GM13976 (cell line): ENCODE measurements at regions not wholly inside any gene's neighbourhood (a gene's known extent, or its start where the extent isn't known, plus 50 kb on each side); places are given as distances from the start of the nearest gene placed in this dataset.

Source experiments
- DNase-seq: peaks from one replicate; pipeline ENCODE4 v3.0.0; 2012; ENCODE audit warnings: low spot score
- CTCF ChIP-seq: IDR thresholded peaks from 2 replicates; pipeline ENCODE4 v1.5.1; 2012; ENCODE audit warnings: borderline replicate concordance, mild to moderate bottlenecking; ENCODE audit not compliant: insufficient read depth; ENCODE audit errors: extremely low read depth, missing control alignments, control extremely low read depth
- in situ Hi-C: fragments of 300-500 bp; cut with MboI; formaldehyde crosslinking; loops from one replicate; pipeline ENCODE4 v1.12.0; 2022; ENCODE audit warnings: low sequenced_read_pairs, mixed read lengths, inconsistent platforms; ENCODE audit not compliant: unreplicated experiment

- in situ Hi-C loops, result loop anchor here (25.0 kb wide), 1 partner anchor 488 kb away; no protein-coding TSS in a partner anchor
- TF ChIP-seq CTCF, result no peak
- DNase-seq, result no peak
Observed at GRCh38 chr6:154650351-154650750, 82.9 kb upstream of the SCAF8 start.

GRCh38 chr6:154651656-154652055, 81.6 kb upstream of the SCAF8 start:
- in situ Hi-C loops, result loop anchor here (25.0 kb wide), 1 partner anchor 489 kb away; no protein-coding TSS in a partner anchor
- TF ChIP-seq CTCF, result no peak
- DNase-seq, result no peak

GRCh38 chr6:154653385-154653784, 79.8 kb upstream of the SCAF8 start:
- DNase-seq, result no peak
- in situ Hi-C loops, result loop anchor here (25.0 kb wide), 1 partner anchor 491 kb away; no protein-coding TSS in a partner anchor
- TF ChIP-seq CTCF, result no peak

- in situ Hi-C loops, result loop anchor here (25.0 kb wide), 1 partner anchor 492 kb away; no protein-coding TSS in a partner anchor
- DNase-seq, result no peak
- TF ChIP-seq CTCF, result no peak
Observed at GRCh38 chr6:154653853-154654252, 79.4 kb upstream of the SCAF8 start.

- TF ChIP-seq CTCF, result no peak
- DNase-seq, result no peak
- in situ Hi-C loops, result loop anchor here (25.0 kb wide), 1 partner anchor 494 kb away; no protein-coding TSS in a partner anchor
Observed at GRCh38 chr6:154656660-154657059, 76.6 kb upstream of the SCAF8 start.

- TF ChIP-seq CTCF, result no peak
- no peak for DNase-seq
- in situ Hi-C loops, result loop anchor here (25.0 kb wide), 1 partner anchor 499 kb away; no protein-coding TSS in a partner anchor
Observed at GRCh38 chr6:154661768-154662167, 71.4 kb upstream of the SCAF8 start.
